Esophagus (tissue), 2 donors: ENCODE measurements at regions not wholly inside any gene's neighbourhood (a gene's known extent, or its start where the extent isn't known, plus 50 kb on each side); places are given as distances from the start of the nearest gene placed in this dataset.

ENCODE experiments used
- H3K27ac ChIP-seq, 2 donors: one replicate each; pipeline ENCODE4 v1.5.1; 2013; ENCODE audit warnings: low read depth in 2 of 2, mild to moderate bottlenecking in 2 of 2, inconsistent platforms in 1 of 2, low read length in 1 of 2, moderate library complexity in 1 of 2
- H3K27me3 ChIP-seq, 2 donors: one replicate each; pipeline ENCODE4 v1.6.1; 2013; ENCODE audit warnings: low read length in 2 of 2, control low read depth in 1 of 2, mild to moderate bottlenecking in 1 of 2; ENCODE audit not compliant: insufficient read depth in 2 of 2, control insufficient read depth in 1 of 2
- H3K36me3 ChIP-seq, 2 donors: one replicate each; pipeline ENCODE4 v1.6.1; 2013; ENCODE audit warnings: low read length in 1 of 2; ENCODE audit not compliant: control insufficient read depth in 2 of 2, insufficient read depth in 2 of 2
- H3K4me1 ChIP-seq, 2 donors: one replicate each; pipeline ENCODE4 v1.6.1; 2013; ENCODE audit warnings: low read length in 1 of 2; ENCODE audit not compliant: control insufficient read depth in 2 of 2, insufficient read depth in 2 of 2
- H3K4me3 ChIP-seq, 2 donors: one replicate each; pipeline ENCODE4 v1.5.1; 2013; ENCODE audit warnings: low read length in 2 of 2, mild to moderate bottlenecking in 2 of 2, low read depth in 1 of 2, moderate library complexity in 1 of 2
- H3K9me3 ChIP-seq, 2 donors: one replicate each; pipeline ENCODE4 v1.6.1; 2013; ENCODE audit warnings: mild to moderate bottlenecking in 2 of 2, low read depth in 1 of 2, low read length in 1 of 2, moderate library complexity in 1 of 2; ENCODE audit not compliant: control insufficient read depth in 2 of 2, insufficient read depth in 1 of 2
- WGBS, 2 donors: extraction: QIAGEN DNeasy Blood & Tissue Kit; methylation state at CpG; one replicate each; pipeline ENCODE4 v1.1.7; 2013; 5-methylcytosine and 5-hydroxymethylcytosine counted together
- donor health status: healthy with polysubstance abuse.
- donor health status: Bipolar disorder and iron deficiency.

DNA sequence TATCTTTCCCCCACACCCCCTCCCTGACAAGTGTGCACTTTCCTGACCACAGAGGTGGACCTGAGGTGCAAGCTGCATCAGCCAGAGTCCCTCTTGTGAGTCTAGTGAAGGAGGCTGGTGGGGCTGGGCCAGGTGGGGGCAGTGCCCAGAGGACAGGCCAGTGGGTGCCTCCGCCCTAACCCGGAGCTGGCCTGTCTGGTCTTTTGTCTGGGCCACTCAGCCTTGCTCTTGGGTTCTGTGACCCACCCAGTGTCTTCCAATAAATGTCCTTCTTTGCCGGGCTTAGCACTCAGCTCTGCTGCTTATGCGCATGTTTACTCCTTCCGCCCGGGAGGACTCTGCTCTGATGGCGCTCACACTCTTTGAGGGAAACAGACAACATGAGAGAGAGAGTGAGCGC, 526.2 kb downstream of the TBC1D22A start:
- H3K27ac ChIP-seq, result no peak overlapping the region
- H3K9me3 ChIP-seq, result no peaks in the 10 kb centered on the region
- no peaks in the 10 kb centered on the region for H3K27me3 ChIP-seq
- WGBS, 2 donors, result 76 to 81% methylated on average over 7 to 8 of the region's 8 CpGs
- H3K4me1 ChIP-seq, result no peaks in the 10 kb centered on the region
- no peaks in the 10 kb centered on the region for H3K36me3 ChIP-seq
- no peak overlapping the region for H3K4me3 ChIP-seq

DNA sequence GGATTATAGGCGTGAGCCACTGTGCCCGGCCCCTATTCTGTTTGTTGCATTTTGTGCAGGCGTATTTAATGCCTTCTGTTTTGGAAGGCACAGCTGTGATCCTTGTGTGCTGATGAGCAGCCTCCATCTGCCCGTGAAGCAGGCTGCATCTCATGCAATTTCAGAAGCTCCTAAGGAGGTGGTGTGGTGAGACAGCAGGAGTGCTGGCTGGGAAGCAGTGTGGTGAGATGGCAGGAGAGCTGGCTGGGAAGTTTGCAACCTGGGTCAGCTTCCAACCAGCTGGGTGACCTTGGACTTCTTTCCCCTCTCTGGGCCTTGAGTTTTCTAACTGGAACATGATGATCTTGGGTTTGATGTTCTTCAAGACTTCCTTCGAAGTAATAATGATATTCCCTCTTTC, 525.1 kb downstream of the TBC1D22A start:
- Histone ChIP-seq H3K4me1 (no peaks in the 10 kb centered on the region), H3K27me3 (no peaks in the 10 kb centered on the region), H3K36me3 (no peaks in the 10 kb centered on the region), H3K9me3 (no peaks in the 10 kb centered on the region), H3K4me3 (no peak overlapping the region), H3K27ac (no peak overlapping the region)
- 83 to 87% methylated on average over 5 of the region's 5 CpGs for WGBS, 2 donors

- Histone ChIP-seq H3K9me3 (no peaks in the 10 kb centered on the region), H3K4me3 (no peak overlapping the region), H3K4me1 (no peaks in the 10 kb centered on the region), H3K27ac (no peak overlapping the region), H3K36me3 (no peaks in the 10 kb centered on the region), H3K27me3 (no peaks in the 10 kb centered on the region)
- WGBS, 2 donors, result 69 to 70% methylated on average over 7 of the region's 7 CpGs
Measured at GRCh38 chr22:47286590-47286989, 524.1 kb downstream of the TBC1D22A start.

DNA sequence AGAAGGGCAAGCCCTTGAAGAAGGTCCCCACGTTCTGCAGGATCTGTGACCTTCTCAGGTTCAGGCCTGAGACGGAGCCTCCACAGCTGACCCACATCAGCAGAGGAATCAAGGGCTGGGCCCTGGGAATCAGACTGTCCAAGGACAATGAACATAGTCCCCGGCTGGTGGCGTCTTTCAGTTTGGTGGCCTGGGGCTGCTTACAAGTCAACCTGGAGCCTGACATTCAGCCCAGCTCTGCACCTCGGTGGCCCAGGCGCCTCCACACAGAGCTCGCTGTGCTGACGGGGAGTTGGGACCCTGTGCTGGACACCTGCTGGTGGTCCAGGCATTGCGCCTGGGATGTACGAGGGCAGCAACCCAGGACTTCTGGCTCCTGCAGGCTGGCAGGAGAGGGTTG, 523.5 kb downstream of the TBC1D22A start:
- no peak overlapping the region for H3K27ac ChIP-seq
- H3K27me3 ChIP-seq, result no peaks in the 10 kb centered on the region
- 79 to 88% methylated on average over 10 of the region's 10 CpGs for WGBS, 2 donors
- no peaks in the 10 kb centered on the region for H3K9me3 ChIP-seq
- no peak overlapping the region for H3K4me3 ChIP-seq
- no peaks in the 10 kb centered on the region for H3K36me3 ChIP-seq
- no peaks in the 10 kb centered on the region for H3K4me1 ChIP-seq

- no peak overlapping the region for H3K4me3 ChIP-seq
- 76 to 77% methylated on average over 7 to 8 of the region's 8 CpGs for WGBS, 2 donors
- H3K4me1 ChIP-seq, result no peaks in the 10 kb centered on the region
- no peaks in the 10 kb centered on the region for H3K9me3 ChIP-seq
- no peak overlapping the region for H3K27ac ChIP-seq
- H3K27me3 ChIP-seq, result no peaks in the 10 kb centered on the region
- no peaks in the 10 kb centered on the region for H3K36me3 ChIP-seq
Measured at GRCh38 chr22:47284822-47285221, 522.4 kb downstream of the TBC1D22A start.

DNA sequence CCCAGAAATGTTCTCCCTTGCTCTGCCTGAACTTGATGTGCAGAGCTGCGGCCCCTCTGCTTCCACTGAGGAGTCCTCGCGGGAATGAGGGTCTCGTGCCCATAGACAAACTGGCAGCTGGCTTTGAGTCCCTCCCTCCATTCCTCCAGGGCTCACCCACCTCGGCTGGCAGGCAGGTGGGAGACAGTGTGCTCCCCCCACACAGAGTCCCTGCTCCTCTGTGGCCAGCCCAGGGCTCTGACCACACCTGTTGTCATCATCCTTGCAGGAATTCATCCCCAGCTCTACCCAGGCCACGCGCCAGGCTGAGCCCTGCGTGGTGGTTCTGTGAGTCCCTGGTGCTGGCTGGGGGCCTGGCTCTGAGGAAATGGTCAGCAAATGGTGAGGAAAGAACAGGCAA, 521.9 kb downstream of the TBC1D22A start:
- no peak overlapping the region for H3K27ac ChIP-seq
- no peaks in the 10 kb centered on the region for H3K36me3 ChIP-seq
- H3K9me3 ChIP-seq, result no peaks in the 10 kb centered on the region
- H3K4me3 ChIP-seq, result no peak overlapping the region
- 78 to 81% methylated on average over 8 of the region's 8 CpGs for WGBS, 2 donors
- no peaks in the 10 kb centered on the region for H3K27me3 ChIP-seq
- no peaks in the 10 kb centered on the region for H3K4me1 ChIP-seq

DNA sequence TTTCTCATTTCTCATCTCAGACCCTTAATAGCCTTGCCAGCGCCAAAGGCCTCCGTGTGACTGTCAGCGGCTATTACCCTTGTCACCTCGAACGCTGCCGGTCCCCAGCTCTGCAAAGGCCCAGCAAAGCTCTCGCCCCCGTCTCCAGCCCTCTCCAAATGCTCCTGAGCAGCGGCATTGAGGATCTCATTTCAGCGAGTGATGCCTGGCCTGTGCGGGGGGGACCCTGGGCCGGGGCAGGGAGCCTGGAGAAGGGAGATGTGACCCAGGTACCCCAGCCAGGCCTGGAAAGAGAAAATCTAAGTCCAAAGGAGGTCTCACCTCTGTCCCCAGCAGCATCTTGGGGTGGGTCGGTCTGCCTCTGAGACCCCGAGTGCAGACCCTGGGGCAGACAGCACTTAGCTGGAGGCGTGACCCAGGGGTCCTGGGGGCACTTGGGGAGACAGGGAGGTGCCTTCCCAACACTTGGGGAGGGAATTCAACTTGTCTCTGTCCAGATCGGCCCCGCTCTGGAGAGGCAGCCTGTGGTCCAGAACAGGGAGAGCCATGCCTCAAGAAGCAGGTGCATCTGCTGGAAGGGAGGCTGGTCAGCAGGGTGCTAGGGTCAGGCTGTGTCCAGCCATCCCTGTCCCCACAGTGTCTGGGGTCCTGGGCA, 521.3 kb downstream of the TBC1D22A start:
- Histone ChIP-seq H3K27ac (no peak overlapping the region), H3K9me3 (no peaks in the 10 kb centered on the region), H3K4me3 (no peak overlapping the region), H3K27me3 (no peaks in the 10 kb centered on the region), H3K4me1 (no peaks in the 10 kb centered on the region), H3K36me3 (no peaks in the 10 kb centered on the region)
- 77 to 80% methylated on average over 17 of the region's 17 CpGs for WGBS, 2 donors

DNA sequence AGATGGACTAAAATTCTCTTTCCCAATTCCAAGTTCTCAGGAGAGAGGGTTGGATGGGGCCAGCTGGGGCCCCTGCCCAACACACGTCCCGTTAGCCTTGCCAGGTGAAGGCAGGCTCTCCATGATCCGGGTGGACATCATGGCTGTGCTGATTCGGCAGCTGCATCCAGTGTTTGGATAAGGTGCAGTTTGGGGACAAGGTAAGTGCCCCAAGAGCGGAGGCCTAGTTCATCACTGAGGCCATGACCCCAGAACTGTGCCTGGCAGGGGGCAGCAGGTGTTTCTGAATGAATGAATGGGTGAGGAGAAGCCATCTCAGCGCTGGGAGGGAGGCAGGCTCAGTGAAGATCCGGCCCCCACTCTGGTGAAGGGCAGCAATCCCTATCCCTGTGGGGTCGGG, 520.4 kb downstream of the TBC1D22A start:
- H3K4me1 ChIP-seq, result no peaks in the 10 kb centered on the region
- H3K27ac ChIP-seq, result no peak overlapping the region
- H3K36me3 ChIP-seq, result no peaks in the 10 kb centered on the region
- no peaks in the 10 kb centered on the region for H3K27me3 ChIP-seq
- no peak overlapping the region for H3K4me3 ChIP-seq
- WGBS, 2 donors, result 82 to 84% methylated on average over 8 of the region's 8 CpGs
- no peaks in the 10 kb centered on the region for H3K9me3 ChIP-seq

- 68 to 86% methylated on average over 10 of the region's 10 CpGs for WGBS, 2 donors
- H3K27me3 ChIP-seq, result no peaks in the 10 kb centered on the region
Measured at GRCh38 chr22:47282366-47282765, 519.9 kb downstream of the TBC1D22A start.

More at GRCh38 chr22:47282366-47282765, 519.9 kb downstream of the TBC1D22A start:
- no peaks in the 10 kb centered on the region for H3K4me1 ChIP-seq
- no peaks in the 10 kb centered on the region for H3K9me3 ChIP-seq
- no peaks in the 10 kb centered on the region for H3K36me3 ChIP-seq
- H3K27ac ChIP-seq, result no peak overlapping the region
- no peak overlapping the region for H3K4me3 ChIP-seq
